Stimulated activated CD8-positive, alpha-beta memory T cell treated with anti-CD3 and anti-CD28 coated beads, Interleukin-7, amount 100 ng/mL, for 1 hour (primary cell): ENCODE measurements at regions not wholly inside any gene's neighbourhood (a gene's known extent, or its start where the extent isn't known, plus 50 kb on each side); places are given as distances from the start of the nearest gene placed in this dataset.
"Not testable (repeated sequence)": the region's sequence is repeated elsewhere in the genome, so short reads cannot be mapped to it uniquely, and the experiment has no call there.

Experiments
- DNase-seq, 2 donors: peaks; one replicate each; pipeline ENCODE4 v3.0.0-alpha.2; 2020; ENCODE audit warnings: low read depth in 2 of 2

DNA sequence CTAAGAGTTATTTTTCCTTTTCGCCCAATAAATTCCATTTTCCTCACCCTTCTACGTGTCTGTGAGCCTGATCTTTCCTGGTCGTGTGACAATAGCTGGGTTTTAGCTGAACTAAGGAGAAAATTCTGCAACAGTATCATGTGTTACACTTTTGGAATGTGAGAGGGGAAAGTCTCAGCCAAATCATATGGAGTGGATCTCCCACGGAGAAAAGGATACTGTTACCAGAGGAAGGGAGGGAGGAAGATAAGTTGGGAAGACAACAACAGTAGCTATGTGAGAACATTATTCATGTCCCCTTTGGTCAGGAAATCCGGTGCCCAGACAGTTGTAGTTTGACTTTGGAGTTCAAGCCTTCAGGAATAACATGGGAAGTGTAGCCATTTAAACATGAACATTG is 584.0 kb upstream of the RAG2 start:
- no peak for DNase-seq

DNA sequence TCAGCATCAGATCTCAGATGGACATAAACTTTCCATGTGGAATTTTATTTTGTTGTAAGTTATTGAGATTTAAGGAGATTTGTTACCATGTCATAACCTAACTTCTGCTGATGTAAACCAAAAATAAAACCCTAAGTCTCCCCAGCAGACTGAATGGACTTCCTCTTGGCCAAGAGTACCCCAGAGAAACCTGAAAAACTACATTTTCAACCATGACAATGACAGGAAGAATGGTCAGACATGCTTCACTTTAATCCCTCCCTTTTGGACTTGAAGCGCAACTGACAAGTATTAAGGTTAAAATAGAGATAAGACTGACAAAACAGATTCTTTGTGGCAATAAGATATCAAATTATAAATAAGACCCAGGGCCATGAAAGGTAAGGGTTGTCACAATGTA is 579.7 kb upstream of the RAG2 start:
- no peak for DNase-seq

DNA sequence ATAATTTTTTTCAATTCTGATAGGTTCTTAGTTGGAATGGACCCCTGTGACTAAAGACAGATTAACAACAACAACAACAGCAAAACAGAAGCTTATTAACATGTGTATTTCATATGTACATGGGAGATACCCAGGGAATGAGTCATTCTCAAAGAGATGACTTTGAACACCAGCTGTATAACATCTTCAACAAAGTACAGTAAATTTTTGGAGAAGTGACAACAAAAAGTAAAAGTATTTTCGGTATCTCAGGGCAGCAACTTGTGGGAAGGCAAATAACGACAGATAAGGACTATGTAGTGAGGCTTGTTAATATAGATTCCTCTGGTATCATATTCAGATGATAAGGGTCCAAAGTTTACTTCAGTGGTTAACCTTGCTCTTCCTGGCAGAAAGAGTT is 573.4 kb upstream of the RAG2 start:
- no peak for DNase-seq

DNA sequence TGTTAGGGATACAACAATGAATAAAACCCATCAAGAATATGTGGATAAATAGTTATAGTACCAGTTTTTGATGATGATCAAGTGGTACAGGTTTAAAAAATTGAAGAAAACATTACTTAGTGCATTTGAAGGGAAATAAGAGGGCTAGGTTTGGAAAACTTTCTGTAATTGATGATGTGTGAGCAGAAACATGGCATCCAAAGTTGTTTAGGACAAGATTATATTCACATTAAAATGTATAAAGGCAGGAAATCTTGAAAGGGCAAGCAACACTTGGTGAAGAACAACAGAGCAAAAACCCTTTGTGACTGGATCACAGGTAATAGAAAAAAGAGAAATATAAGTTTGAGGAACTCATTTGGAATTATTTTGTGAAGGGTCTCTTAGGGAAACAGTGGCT is 572.3 kb upstream of the RAG2 start:
- no peak for DNase-seq

DNA sequence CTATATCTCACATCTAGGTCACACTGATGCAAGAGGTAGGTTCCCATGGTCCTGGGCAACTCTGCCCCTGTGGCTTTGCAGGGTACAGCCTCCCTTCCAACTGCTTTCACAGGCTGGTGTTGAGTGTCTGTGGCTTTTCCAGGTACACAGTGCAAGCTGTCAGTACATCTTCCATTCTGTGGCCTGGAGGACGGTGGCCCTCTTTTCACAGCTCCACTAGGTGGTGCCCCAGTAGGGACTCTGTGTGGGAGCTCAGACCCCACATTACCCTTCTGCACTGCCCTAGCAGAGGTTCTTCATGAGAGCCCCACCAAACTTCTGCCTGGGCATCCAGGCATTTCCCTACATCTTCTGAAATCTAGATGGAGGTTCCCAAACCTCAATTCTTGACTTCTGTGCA is 547.4 kb upstream of the RAG2 start:
- DNase-seq = not testable (repeated sequence)

DNA sequence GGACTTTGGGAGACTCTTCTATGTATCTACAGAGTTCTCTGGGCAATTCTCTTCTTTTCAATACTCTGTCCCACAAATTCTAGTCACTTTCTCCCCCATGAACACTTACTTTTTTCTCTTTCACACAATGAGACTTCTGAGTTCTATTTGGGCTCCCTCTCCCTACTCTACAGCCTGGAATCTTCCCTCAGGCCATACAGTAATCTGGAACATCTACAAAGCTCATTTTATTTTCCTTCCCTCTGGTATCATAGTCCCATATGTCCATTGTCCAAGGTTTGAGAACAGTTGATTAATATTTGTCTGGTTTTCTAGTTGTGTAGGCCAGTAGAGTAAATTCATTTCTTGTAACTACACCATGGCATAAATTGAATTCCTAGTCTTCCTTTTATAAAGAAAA is 544.6 kb upstream of the RAG2 start:
- no peak for DNase-seq

DNA sequence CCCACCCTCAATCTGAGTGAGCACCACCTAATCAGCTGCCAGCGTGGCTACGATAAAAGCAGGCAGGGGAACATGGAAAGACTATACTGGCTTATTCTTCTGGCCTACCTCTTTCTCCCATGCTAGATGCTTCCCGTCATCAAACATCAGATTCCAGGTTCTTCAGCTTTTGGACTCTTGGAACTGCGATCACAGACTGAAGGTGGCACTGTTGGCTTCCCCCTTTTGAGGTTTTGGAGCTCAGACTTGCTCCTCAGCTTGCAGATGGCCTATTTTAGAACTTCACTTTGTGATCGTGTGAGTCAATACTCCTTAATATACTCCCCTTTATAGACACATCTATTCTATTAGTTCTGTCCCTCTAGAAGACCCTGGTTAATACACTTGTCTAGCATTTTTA is 543.7 kb upstream of the RAG2 start:
- DNase-seq = no peak

DNA sequence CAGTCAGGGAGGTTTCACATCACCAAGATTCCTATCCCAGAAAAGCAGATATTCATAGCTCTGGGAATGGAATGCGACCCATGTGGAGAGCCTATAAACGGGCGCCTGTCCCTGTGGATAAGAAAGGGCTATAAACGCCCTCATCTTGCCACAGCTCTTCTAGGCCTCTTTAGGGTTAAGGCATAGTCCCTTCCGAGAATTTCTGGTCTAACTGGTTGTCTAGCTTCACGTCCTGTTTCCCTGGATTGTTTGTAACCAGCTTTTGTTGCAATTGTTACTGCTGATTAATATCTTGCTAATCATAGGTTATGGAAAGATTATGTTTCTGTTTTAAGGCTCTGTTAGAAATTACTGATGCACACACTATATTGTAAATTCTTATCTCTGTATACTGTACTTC is 537.6 kb upstream of the RAG2 start:
- not testable (repeated sequence) for DNase-seq

DNA sequence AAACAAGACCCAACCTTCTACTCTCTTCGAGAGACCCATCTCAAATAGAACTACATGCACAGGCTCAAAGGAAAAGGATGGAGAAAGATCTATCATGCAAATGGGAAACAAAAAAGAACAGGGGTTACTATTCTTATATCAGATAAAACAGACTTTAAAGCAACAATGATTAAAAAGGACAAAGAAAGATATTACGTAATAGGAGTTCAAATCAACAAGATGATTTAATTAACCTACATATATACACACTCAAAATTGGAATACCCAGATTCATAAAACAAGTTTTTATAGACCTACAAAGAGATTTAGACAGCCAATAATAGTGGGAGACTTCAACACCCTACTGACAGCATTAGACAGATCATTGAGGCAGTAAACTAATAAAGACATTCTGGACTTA is 536.6 kb upstream of the RAG2 start:
- no peak for DNase-seq

DNA sequence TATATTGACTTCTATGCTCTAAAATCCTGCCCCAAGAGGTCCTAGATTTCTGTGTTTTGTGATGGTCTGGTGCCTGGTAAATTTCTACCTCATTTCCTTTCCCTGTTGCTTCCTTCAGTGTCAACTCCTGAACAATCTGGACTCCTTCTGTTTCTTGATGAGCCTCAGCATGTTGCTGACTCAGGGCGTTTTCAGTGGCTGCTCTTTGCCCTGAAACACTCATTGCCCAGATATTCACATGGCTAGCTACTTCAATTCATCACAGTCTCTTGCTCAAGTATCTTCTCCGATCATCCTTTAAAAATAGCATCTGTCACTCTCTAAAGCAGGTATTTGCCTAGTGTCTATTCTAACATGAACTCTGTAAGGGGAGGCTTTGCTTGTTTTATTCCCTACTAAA is 526.3 kb upstream of the RAG2 start:
- no peak for DNase-seq

DNA sequence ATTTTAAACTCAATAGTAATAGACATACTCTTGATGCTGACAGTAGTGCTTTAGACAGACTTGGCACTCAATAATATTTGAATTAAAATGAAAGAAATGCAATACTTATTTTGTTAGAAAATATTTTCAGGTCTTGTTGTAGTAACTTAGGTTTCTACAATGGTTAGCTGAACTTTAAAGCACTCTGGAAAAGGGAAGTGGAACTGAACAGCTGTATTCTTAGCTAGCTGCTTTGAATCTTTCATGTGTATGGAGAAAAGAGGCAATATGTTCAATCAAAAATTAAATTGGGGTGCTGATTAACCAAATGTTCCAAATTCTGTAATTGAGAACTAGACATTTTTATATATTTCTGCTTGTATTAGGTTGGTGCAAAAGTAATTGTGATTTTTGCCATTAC is 517.9 kb upstream of the RAG2 start:
- DNase-seq = no peak

DNA sequence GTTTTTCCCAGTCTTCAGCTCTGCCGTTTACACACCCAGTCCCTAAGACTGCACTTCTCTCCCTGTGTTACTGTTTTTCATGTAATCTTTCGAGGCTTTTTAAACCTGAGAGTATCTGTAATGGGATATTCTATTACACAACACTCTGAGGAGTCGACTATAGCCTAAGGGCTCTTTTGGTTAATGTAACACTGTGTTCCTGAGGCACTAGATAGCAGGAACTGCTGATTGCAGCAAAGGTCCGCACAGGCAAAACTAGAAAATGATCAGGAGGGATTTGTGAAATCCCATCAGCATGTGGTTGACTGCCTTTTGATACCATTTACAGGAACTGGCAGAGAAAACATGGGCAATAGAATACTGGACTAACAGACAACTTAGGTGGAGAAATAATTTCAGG is 512.3 kb upstream of the RAG2 start:
- DNase-seq = no peak

DNA sequence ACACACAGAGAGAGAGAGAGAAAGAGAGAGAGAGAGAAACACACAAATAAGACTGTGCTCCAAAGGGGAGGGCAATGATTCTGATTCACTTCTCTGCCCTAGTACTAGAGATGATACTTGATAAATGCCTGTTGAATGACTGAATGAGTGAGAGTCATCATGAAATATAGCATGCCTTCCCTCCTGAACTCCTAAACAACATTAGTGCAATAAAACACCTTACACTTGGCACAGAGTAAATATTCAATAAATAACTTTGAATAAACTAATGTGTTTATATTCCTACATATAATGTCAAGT is 511.2 kb upstream of the RAG2 start:
- DNase-seq = no peak

DNA sequence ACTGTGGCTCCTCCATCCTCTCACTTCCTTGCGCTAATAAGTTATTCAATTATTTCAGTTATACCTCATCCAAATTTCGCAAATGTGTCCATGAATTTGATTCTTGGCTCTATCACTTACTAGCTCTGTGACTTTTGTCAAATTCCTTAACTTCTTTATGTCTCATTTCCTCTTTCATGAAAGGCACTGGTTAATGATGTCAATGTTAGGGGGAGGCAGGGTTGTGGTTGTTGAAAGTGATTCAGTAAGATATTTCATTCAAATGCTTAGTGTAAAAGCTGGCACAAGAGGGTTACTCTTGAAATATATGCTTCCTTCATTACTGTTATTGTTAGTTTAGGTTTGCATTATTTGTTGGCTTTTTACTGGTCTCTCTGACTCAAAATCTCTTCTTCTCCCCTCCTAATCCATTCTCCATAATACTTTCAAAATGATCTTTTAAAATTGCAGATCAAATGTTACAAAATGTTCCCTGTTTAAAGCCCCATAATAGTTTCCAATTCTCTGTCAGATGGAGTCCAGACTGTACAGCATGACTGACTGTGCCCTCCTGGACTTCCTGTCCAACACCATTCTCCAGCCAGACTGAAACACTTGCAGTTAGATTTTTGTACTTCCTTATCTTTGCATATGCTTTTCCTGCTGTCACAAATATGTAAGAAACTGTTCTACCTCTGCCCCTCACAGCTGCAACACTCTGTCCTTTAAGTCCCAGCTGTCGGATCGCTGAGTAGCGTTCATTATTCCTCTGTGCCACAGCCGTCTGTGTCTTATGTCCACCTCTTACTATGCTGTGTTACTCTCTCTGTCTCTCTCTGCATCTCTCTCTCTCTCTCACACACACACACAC is 510.6 kb upstream of the RAG2 start:
- no peak for DNase-seq

DNA sequence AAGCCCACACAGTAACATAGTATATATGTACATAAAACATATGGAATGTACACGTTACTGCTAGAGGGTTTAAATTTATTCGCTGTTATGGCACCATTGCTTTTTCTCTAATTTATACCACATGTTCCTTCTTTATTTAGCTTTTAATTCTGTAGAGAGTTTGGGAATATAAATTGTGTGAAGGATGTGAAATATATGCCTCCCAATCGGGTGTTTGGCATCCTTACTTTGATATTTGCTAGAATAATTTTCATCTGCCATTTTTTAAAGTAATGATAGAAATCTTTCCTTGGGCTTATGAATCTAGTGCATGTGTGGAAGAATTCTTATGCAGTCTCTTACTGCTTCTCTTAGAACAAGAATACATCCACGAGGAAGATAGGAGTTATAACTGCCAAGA is 509.8 kb upstream of the RAG2 start:
- DNase-seq = no peak

DNA sequence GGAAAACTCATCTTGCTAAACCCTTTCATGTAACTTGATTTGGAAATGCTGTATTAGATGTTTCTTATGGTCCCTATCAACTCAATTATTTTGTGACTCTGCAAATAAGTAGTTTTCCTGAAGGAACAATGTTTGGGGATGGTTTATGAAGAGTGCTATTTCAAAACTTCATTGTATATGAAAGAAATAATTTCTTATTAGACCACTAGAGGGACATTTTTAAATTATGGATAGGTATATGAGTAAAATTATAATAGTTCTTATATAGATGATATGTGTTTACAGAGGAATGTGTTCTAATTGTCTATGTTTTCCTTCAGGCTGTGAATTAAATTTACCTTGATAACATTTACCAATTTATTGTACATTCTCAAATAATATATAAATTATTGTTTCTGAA is 509.4 kb upstream of the RAG2 start:
- no peak for DNase-seq

DNA sequence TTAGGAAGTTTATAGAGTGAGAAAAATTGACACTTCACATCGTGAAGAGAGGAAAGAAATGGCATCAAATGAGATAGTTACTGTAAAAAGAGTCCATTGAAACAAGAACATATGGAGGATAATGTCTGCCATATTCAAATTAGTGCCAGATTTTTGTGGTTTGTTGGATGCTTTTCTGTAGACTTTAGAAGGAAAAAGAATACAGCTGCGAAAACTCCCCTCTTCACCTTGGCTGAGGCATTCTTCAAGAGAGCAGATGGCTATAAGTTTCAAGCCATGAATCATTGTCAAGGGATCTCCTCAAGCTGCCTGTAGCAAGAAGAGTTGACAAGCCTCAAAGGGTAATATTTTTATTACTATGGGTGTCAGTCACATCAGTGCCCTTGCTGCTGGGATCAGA is 507.4 kb upstream of the RAG2 start:
- no peak for DNase-seq

DNA sequence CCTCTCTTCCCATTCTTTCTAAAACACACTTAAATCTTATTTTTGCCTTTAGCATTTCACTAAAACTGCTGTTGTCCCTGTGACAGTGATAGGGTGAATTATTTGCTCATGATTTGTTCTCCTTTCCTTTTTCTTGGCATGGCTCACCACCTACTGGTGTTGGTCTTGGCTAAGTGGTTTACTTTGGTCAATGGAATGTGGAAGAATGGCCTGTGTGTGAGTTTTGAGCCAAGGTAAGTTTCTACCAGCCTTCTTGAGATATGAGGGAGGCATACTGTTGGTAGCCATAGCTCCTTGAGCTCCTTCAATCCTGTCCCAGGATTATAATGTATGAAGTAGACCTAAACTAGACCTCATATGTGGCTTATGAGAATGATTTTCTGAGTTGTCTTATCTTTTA is 506.3 kb upstream of the RAG2 start:
- DNase-seq = no peak

DNA sequence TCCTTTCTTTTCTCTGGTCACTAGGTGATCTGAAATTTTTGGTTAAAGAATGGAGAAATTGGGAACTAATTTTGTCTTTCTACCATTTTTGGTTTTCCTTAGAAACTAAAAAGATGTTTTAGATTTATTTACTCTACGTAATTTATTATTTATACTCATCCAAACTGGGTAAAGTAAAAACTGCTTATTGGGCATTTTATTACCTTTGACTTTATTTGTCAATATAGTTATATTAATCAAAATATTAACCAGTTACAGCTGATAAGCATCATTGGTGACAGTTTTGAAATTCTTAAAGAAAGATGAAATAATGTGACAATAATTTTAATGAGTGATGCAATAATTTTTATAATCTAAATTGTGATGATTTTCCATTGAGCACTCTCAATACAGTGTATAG is 502.0 kb upstream of the RAG2 start:
- no peak for DNase-seq

DNA sequence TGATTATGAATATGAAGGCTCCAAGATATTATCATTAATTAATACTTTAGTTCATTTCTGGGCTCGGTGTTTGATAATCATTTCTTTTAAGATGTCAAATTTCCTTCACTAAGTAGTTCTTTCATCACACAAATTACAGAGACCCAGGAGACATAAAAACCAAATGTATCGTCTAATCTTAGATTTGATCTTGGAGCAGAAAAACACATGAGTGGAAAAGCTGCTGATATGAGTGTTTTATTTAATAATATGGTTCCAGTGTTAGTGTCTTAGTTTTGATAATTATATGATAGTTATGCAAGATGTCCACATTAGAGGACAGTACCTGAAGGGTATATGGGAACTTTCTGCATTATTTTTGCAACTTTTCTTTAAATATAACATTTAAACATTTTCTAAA is 494.5 kb upstream of the RAG2 start:
- DNase-seq = no peak

DNA sequence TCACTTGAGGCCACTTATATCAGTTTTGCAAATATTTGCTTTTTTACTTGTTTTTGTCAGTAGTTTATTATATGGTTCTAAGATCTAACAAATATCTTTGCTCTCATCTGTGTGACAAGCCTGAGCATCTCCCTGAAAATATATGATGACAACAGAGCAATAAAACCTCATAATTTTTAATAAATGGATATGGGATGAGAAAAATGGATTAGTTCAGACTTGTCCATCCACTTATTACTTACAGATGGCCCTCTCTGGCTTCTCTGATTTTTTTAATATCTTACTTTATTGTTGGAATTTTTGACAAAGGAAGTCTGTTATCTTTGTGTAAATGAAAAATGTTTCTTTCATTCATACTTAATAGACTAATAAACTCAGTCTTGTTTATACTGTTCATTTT is 491.4 kb upstream of the RAG2 start:
- DNase-seq = no peak

DNA sequence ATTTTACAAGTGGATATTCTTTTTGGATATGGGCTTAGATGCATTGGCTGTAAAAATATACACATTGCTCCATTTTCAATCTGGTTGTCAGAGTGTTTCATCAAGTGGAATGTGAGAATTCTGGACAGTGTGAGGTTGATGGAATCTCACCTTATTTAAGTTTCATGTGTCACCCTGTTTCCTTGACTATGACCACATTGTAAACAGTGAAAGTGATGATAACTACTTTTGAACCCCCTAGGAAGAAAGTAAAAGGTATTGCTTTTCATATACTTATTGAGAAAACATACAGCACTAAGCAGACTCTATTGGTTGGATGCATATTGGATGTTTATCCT is 490.5 kb upstream of the RAG2 start:
- no peak for DNase-seq

DNA sequence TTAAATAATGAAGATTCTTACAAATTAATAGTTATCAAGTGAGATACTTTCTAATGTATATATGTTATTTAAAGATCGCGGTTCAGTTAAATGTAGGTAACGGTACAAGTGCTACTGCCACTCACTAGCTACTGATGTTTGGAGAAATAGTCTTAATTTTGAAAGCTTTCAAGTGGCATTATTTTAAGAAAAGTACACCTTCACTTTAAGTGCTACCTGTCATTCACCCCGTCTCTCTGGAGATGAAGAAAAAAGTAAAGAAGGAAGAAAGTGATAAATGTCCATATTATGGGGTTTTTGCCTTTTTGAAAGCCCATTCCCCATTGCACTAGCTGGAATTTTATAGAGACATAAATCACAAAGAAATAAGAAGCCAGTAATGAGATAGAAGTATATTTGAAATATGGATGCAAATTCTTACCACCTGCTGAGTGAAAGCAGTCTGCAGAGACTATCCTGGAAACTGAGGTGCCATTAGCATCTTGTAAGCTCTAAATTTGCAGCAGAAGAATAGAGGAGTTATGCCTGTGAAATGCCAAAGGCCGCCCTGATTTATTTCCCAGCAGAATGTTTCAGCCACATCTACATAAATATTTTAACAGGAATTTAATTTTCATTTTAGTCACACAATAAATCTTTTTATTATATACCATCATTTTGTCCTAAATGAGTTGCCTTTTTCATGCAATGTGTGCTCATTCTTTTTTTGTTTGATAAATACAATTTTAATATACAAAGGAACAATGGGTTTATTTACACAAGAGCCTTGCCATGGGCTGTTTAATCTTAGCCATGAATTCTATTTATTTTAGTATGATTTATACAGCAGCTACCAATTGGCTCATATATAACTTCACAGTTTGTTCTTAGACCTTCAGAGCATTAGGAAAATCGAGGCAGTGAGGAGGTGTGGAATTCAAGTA is 489.9 kb upstream of the RAG2 start:
- DNase-seq = no peak

DNA sequence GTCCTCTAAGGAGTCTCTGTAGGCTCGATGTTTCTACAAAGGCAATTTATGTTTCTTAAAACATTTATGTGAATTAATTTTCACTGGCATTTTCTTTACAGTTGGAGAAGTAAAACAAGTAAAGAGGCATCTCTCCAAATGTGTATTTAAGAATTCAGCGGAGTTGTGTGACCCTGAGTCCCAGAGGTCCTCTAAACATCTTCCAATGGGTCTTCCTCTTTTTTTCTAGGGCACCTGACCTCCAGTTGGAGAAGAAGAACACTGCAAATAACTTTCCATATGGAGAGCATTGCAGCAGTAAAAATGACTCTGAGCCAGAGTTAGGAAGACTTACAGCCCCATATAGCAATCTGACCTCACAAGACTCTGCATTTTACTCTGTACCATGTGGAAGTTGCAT is 480.5 kb upstream of the RAG2 start:
- DNase-seq = no peak
